PC-3 (cell line): ENCODE measurements at regions not wholly inside any gene's neighbourhood (a gene's known extent, or its start where the extent isn't known, plus 50 kb on each side); places are given as distances from the start of the nearest gene placed in this dataset.

ENCODE experiments used
- EZH2 ChIP-seq: fragments of 300-600 bp; sonication (generic); IDR thresholded peaks from one replicate; pipeline ENCODE4 v1.6.1; 2017; ENCODE audit warnings: antibody characterized with exemption, mild to moderate bottlenecking, low read length; ENCODE audit not compliant: unreplicated experiment
- EZH2phosphoT487 ChIP-seq: fragments of 300-600 bp; sonication (generic); IDR thresholded peaks from 2 replicates; pipeline ENCODE4 v1.6.1; 2018; ENCODE audit warnings: mild to moderate bottlenecking, antibody characterized with exemption, low read length, borderline replicate concordance
- TF ChIP-seq, protein P1 (sequence below): fragments of 300-600 bp; sonication (generic); conservative IDR thresholded peaks from 2 replicates; pipeline ENCODE4 v1.5.1; 2017; ENCODE audit warnings: antibody characterized with exemption, low read depth, mild to moderate bottlenecking, low read length

DNA sequence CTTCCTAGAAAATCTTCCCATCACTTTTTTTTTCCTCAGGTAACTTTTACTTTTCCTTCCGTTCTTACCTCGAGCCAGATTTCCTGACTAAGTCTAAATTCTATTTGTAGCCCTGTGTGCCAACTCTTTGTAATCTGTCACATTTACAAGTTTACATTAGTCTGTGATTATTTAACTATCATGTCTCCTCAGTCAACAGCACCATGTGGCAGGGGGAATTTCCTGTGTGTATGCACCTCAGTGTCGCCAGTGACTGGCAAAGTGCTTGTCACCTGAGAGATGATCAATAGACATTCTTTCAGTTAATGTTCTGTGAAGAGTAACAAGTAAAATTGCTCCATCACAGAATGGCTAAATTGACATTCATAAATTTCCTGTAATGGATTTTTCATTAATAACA is 468.5 kb downstream of the PDGFC start:
- TF ChIP-seq, protein P1, sequence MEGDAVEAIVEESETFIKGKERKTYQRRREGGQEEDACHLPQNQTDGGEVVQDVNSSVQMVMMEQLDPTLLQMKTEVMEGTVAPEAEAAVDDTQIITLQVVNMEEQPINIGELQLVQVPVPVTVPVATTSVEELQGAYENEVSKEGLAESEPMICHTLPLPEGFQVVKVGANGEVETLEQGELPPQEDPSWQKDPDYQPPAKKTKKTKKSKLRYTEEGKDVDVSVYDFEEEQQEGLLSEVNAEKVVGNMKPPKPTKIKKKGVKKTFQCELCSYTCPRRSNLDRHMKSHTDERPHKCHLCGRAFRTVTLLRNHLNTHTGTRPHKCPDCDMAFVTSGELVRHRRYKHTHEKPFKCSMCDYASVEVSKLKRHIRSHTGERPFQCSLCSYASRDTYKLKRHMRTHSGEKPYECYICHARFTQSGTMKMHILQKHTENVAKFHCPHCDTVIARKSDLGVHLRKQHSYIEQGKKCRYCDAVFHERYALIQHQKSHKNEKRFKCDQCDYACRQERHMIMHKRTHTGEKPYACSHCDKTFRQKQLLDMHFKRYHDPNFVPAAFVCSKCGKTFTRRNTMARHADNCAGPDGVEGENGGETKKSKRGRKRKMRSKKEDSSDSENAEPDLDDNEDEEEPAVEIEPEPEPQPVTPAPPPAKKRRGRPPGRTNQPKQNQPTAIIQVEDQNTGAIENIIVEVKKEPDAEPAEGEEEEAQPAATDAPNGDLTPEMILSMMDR = no peak
- no peak for TF ChIP-seq EZH2
- no peak for TF ChIP-seq EZH2phosphoT487
